ENCODE measurements at regions not wholly inside any gene's neighbourhood (a gene's known extent, or its start where the extent isn't known, plus 50 kb on each side); places are given as distances from the start of the nearest gene placed in this dataset.

GRCh38 chr18:78677483-78678317, 301.9 kb upstream of the SALL3 start:
- no peaks in the 10 kb centered on the region for H3K4me1 ChIP-seq
- peaks cover 0 to 4% (median 0%) of the 10 kb centered on the region in 3 donors for H3K27me3 ChIP-seq
- H3K36me3 ChIP-seq = no peaks in the 10 kb centered on the region
- TF ChIP-seq POLR2A (IDR thresholded peaks at IDR 0.05) (no peak), POLR2AphosphoS5 (IDR thresholded peaks at IDR 0.05) (no peak), EP300 (IDR thresholded peaks at IDR 0.05) (no peak), CTCF (IDR thresholded peaks at IDR 0.05) (no peak)
- intact Hi-C loops (cut with DNase I; ENCODE audit: low total_unique reads) = no loop called here
- WGBS, 5 donors = 79 to 89% (median 87%) methylated on average over 25 of the region's 25 CpGs
- no peaks in the 10 kb centered on the region for H3K9me3 ChIP-seq
- peak in 1 of 2 donors; percentile 9 for DNase-seq
- H3K27ac ChIP-seq = no peak overlapping the region
- no peak overlapping the region for H3K4me3 ChIP-seq

- WGBS, 5 donors = 66 to 80% (median 72%) methylated on average over 8 of the region's 8 CpGs
- peaks cover 0 to 10% (median 0%) of the 10 kb centered on the region in 3 donors for H3K27me3 ChIP-seq
- no peaks in the 10 kb centered on the region for H3K36me3 ChIP-seq
- intact Hi-C loops (cut with DNase I; ENCODE audit: low total_unique reads) = no loop called here
- H3K4me3 ChIP-seq = no peak overlapping the region
- no peaks in the 10 kb centered on the region for H3K9me3 ChIP-seq
- H3K4me1 ChIP-seq = no peaks in the 10 kb centered on the region
- no peak overlapping the region for H3K27ac ChIP-seq
- DNase-seq = peak in 1 of 2 donors; percentile 8
- TF ChIP-seq POLR2AphosphoS5 (IDR thresholded peaks at IDR 0.05) = no peak
- no peak for TF ChIP-seq CTCF (IDR thresholded peaks at IDR 0.05)
- no peak for TF ChIP-seq POLR2A (IDR thresholded peaks at IDR 0.05)
- TF ChIP-seq EP300 (IDR thresholded peaks at IDR 0.05) = no peak
These were observed 301.3 kb upstream of the SALL3 start for GRCh38 chr18:78678318-78678695.

- intact Hi-C loops (cut with DNase I; ENCODE audit: low total_unique reads) = no loop called here
- no peaks in the 10 kb centered on the region for H3K9me3 ChIP-seq
- 70 to 82% (median 78%) methylated on average over 9 of the region's 9 CpGs for WGBS, 5 donors
- H3K4me1 ChIP-seq = no peaks in the 10 kb centered on the region
- no peak overlapping the region for H3K4me3 ChIP-seq
- DNase-seq = peak; percentile 16 to 17
- TF ChIP-seq CTCF (IDR thresholded peaks at IDR 0.05) (no peak), POLR2AphosphoS5 (IDR thresholded peaks at IDR 0.05) (no peak), POLR2A (IDR thresholded peaks at IDR 0.05) (no peak), EP300 (IDR thresholded peaks at IDR 0.05) (no peak)
- H3K27me3 ChIP-seq = peaks cover 0 to 17% (median 0%) of the 10 kb centered on the region in 3 donors
- no peak overlapping the region for H3K27ac ChIP-seq
- no peaks in the 10 kb centered on the region for H3K36me3 ChIP-seq
These were observed 300.6 kb upstream of the SALL3 start for GRCh38 chr18:78679031-78679430.

- Histone ChIP-seq H3K36me3 (no peaks in the 10 kb centered on the region), H3K4me3 (no peak overlapping the region), H3K4me1 (no peaks in the 10 kb centered on the region), H3K27ac (no peak overlapping the region), H3K27me3 (peaks cover 0 to 18% (median 0%) of the 10 kb centered on the region in 3 donors), H3K9me3 (no peaks in the 10 kb centered on the region)
- TF ChIP-seq POLR2A (IDR thresholded peaks at IDR 0.05) = no peak
- no peak for TF ChIP-seq EP300 (IDR thresholded peaks at IDR 0.05)
- no peak for TF ChIP-seq CTCF (IDR thresholded peaks at IDR 0.05)
- no peak for TF ChIP-seq POLR2AphosphoS5 (IDR thresholded peaks at IDR 0.05)
- peak in 1 of 2 donors; percentile 8 for DNase-seq
- WGBS, 5 donors = 79 to 86% (median 79%) methylated on average over 17 of the region's 17 CpGs
- intact Hi-C loops (cut with DNase I; ENCODE audit: low total_unique reads) = no loop called here
These were observed 299.9 kb upstream of the SALL3 start for GRCh38 chr18:78679613-78680260.
